Sigmoid colon (tissue), 4 donors: ENCODE measurements at regions not wholly inside any gene's neighbourhood (a gene's known extent, or its start where the extent isn't known, plus 50 kb on each side); places are given as distances from the start of the nearest gene placed in this dataset.

Experiments used
- CTCF ChIP-seq, 4 experiments: fragments of 450-650 bp in 3 of 4; fragments of 200-600 bp in 1 of 4; IDR thresholded peaks; one replicate each; pipeline ENCODE4 v1.5.1; 2016 to 2019; ENCODE audit warnings: antibody characterized with exemption in 4 of 4, mild to moderate bottlenecking in 3 of 4, moderate library complexity in 2 of 4
- EP300 ChIP-seq, 4 donors: sonication (generic); formaldehyde crosslinking; IDR thresholded peaks; one replicate each; pipeline ENCODE4 v1.6.1; 2017; ENCODE audit warnings: antibody characterized with exemption in 4 of 4
- POLR2A ChIP-seq, 2 donors: fragments of 450-650 bp; IDR thresholded peaks; one replicate each; pipeline ENCODE4 v1.6.1; 2016; ENCODE audit warnings: antibody characterized with exemption in 2 of 2, mild to moderate bottlenecking in 2 of 2, moderate library complexity in 2 of 2

- TF ChIP-seq CTCF (IDR thresholded peaks at IDR 0.05) = no peak
- no peak for TF ChIP-seq EP300 (IDR thresholded peaks at IDR 0.05)
- no peak for TF ChIP-seq POLR2A (IDR thresholded peaks at IDR 0.05)
Measured at GRCh38 chr5:174500636-174501035, 223.7 kb upstream of the MSX2 start.
